SK-N-SH treated with all-trans-retinoic acid at 6 μM for 48 hours (cell line): ENCODE measurements at regions not wholly inside any gene's neighbourhood (a gene's known extent, or its start where the extent isn't known, plus 50 kb on each side); places are given as distances from the start of the nearest gene placed in this dataset.

Experiments used
- BACH2 ChIP-seq: fragments of 250-450 bp; sonication (Bioruptor Pico); IDR thresholded peaks from 2 replicates; pipeline ENCODE4 v1.9.0; 2021; ENCODE audit warnings: mild to moderate bottlenecking, borderline replicate concordance
- OSR1 ChIP-seq: fragments of 250-450 bp; sonication (Bioruptor Pico); IDR thresholded peaks from 2 replicates; pipeline ENCODE4 v1.8.0; 2022; ENCODE audit warnings: moderate library complexity, mild to moderate bottlenecking, inconsistent platforms
- ZC3H10 ChIP-seq: fragments of 250-450 bp; sonication (Bioruptor Pico); IDR thresholded peaks from 2 replicates; pipeline ENCODE4 v1.5.1; 2021; ENCODE audit warnings: mild to moderate bottlenecking, moderate library complexity
- ZNF565 ChIP-seq: fragments of 450-650 bp; formaldehyde crosslinking; conservative IDR thresholded peaks from 2 replicates; pipeline ENCODE4 v1.5.0; 2020; ENCODE audit warnings: low read depth, mild to moderate bottlenecking, moderate library complexity
- ZNF70 ChIP-seq: fragments of 450-650 bp; formaldehyde crosslinking; IDR thresholded peaks from 2 replicates; pipeline ENCODE4 v1.5.0; 2020; ENCODE audit warnings: mild to moderate bottlenecking, moderate library complexity
- TF ChIP-seq, protein P1 (sequence below): fragments of 250-450 bp; sonication (Bioruptor Pico); IDR thresholded peaks from 2 replicates; pipeline ENCODE4 v1.8.0; 2020; ENCODE audit warnings: mild to moderate bottlenecking, moderate library complexity, borderline replicate concordance
- TF ChIP-seq, protein P2 (sequence below): fragments of 250-450 bp; sonication (Bioruptor Pico); IDR thresholded peaks from 2 replicates; pipeline ENCODE4 v1.5.0; 2020; ENCODE audit warnings: mild to moderate bottlenecking, moderate library complexity

DNA sequence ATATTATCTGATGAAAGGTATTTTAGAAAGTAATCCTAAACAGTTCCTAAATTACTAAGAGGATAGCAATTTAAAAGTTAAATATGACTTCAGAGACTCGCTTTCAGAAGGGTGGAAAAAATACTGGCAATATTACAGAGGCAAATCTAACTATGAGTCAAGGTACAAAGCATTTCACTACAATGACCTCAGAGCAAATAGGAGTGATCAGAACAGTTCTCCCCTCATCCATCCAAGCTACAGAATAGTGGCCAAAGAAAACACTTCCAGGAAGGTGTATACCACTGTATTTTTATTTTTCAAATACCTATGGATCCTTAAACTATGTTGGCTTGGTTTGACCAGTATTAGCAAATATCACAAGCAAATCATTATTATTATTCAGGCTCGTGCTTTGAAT, 112.8 kb upstream of the ODAD2 start:
- TF ChIP-seq ZNF70 (CRISPR knock-in tag): no peak
- TF ChIP-seq BACH2 (CRISPR knock-in tag): no peak
- TF ChIP-seq, protein P1, sequence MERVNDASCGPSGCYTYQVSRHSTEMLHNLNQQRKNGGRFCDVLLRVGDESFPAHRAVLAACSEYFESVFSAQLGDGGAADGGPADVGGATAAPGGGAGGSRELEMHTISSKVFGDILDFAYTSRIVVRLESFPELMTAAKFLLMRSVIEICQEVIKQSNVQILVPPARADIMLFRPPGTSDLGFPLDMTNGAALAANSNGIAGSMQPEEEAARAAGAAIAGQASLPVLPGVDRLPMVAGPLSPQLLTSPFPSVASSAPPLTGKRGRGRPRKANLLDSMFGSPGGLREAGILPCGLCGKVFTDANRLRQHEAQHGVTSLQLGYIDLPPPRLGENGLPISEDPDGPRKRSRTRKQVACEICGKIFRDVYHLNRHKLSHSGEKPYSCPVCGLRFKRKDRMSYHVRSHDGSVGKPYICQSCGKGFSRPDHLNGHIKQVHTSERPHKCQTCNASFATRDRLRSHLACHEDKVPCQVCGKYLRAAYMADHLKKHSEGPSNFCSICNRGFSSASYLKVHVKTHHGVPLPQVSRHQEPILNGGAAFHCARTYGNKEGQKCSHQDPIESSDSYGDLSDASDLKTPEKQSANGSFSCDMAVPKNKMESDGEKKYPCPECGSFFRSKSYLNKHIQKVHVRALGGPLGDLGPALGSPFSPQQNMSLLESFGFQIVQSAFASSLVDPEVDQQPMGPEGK (CRISPR knock-in tag): no peak
- TF ChIP-seq ZNF565 (CRISPR knock-in tag): no peak
- no peak for TF ChIP-seq OSR1 (CRISPR knock-in tag)
- TF ChIP-seq ZC3H10 (CRISPR knock-in tag): no peak
- TF ChIP-seq, protein P2, sequence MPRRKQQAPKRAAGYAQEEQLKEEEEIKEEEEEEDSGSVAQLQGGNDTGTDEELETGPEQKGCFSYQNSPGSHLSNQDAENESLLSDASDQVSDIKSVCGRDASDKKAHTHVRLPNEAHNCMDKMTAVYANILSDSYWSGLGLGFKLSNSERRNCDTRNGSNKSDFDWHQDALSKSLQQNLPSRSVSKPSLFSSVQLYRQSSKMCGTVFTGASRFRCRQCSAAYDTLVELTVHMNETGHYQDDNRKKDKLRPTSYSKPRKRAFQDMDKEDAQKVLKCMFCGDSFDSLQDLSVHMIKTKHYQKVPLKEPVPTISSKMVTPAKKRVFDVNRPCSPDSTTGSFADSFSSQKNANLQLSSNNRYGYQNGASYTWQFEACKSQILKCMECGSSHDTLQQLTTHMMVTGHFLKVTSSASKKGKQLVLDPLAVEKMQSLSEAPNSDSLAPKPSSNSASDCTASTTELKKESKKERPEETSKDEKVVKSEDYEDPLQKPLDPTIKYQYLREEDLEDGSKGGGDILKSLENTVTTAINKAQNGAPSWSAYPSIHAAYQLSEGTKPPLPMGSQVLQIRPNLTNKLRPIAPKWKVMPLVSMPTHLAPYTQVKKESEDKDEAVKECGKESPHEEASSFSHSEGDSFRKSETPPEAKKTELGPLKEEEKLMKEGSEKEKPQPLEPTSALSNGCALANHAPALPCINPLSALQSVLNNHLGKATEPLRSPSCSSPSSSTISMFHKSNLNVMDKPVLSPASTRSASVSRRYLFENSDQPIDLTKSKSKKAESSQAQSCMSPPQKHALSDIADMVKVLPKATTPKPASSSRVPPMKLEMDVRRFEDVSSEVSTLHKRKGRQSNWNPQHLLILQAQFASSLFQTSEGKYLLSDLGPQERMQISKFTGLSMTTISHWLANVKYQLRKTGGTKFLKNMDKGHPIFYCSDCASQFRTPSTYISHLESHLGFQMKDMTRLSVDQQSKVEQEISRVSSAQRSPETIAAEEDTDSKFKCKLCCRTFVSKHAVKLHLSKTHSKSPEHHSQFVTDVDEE (CRISPR knock-in tag): no peak
